IMR-90 (cell line): ENCODE measurements at regions not wholly inside any gene's neighbourhood (a gene's known extent, or its start where the extent isn't known, plus 50 kb on each side); places are given as distances from the start of the nearest gene placed in this dataset.

Experiments used
- ATAC-seq: fragments of 200-7000 bp; cut with Tn5 transposase; 2 replicates; pipeline ENCODE4 v1.9.1; 2020; ENCODE audit warnings: low read depth, mild to moderate bottlenecking, moderate library complexity
- BruUV-seq: library from RNA; stranded (reverse); fragments of 400-500 nt; replicated peaks from 2 replicates; lab custom pipeline; 2021; lab: Mats Ljungman, UMichigan
- CTCF ChIA-PET: fragments of 300-600 bp; formaldehyde crosslinking; extraction: SDS; loops from one replicate; lab custom pipeline; 2021; ENCODE audit warnings: antibody characterized with exemption; lab: Yijun Ruan, JAX
- POLR2A ChIA-PET: fragments of 300-600 bp; sonication (Branson Sonifier 250); formaldehyde crosslinking; loops from one replicate; lab custom pipeline; 2022; ENCODE audit warnings: antibody characterized with exemption; ENCODE audit not compliant: unreplicated experiment; lab: Charles Lee
- DNase-seq: peaks from one replicate; pipeline ENCODE4 v3.0.0; 2013
- H2AFZ ChIP-seq: replicated peaks from 2 replicates; pipeline ENCODE3; 2013; ENCODE audit warnings: low read length, mild to moderate bottlenecking; ENCODE audit not compliant: poor library complexity
- H2AK5ac ChIP-seq: 2 replicates; pipeline ENCODE4 v1.6.1; 2013; ENCODE audit warnings: low read depth, low read length, inconsistent platforms
- H2AK9ac ChIP-seq: replicated peaks from 2 replicates; pipeline ENCODE3; 2013; ENCODE audit warnings: mild to moderate bottlenecking, low read depth, low read length, moderate library complexity; ENCODE audit not compliant: poor library complexity
- H2BK120ac ChIP-seq: 2 replicates; pipeline ENCODE4 v1.6.1; 2013; ENCODE audit warnings: low read depth, low read length, inconsistent platforms
- H2BK15ac ChIP-seq: 3 replicates; pipeline ENCODE4 v1.6.1; 2013; ENCODE audit warnings: low read depth, low read length, inconsistent platforms
- H2BK20ac ChIP-seq: 2 replicates; pipeline ENCODE4 v1.6.1; 2013; ENCODE audit warnings: low read depth, mild to moderate bottlenecking, inconsistent platforms, low read length, moderate library complexity
- H2BK5ac ChIP-seq: 2 replicates; pipeline ENCODE4 v1.6.1; 2013; ENCODE audit warnings: mild to moderate bottlenecking, low read depth, low read length, inconsistent platforms; ENCODE audit not compliant: poor library complexity, severe bottlenecking
- H3K14ac ChIP-seq: replicated peaks from 2 replicates; pipeline ENCODE4 v1.6.1; 2013; ENCODE audit warnings: low read depth, low read length, inconsistent platforms
- H3K18ac ChIP-seq: 2 replicates; pipeline ENCODE4 v1.6.1; 2013; ENCODE audit warnings: low read depth, low read length, control low read depth
- H3K23ac ChIP-seq: 2 replicates; pipeline ENCODE4 v1.6.1; 2013; ENCODE audit warnings: low read depth, low read length, inconsistent platforms
- H3K27ac ChIP-seq: 2 replicates; pipeline ENCODE4 v1.5.1; 2013; ENCODE audit warnings: mild to moderate bottlenecking, control low read depth, low read length; ENCODE audit not compliant: insufficient read depth
- H3K27me3 ChIP-seq: 2 replicates; pipeline ENCODE4 v1.6.1; 2013; ENCODE audit warnings: low read length; ENCODE audit not compliant: control insufficient read depth, insufficient read depth
- H3K36me3 ChIP-seq: 2 replicates; pipeline ENCODE4 v1.6.1; 2013; ENCODE audit warnings: low read length, mixed read lengths; ENCODE audit not compliant: control insufficient read depth, insufficient read depth
- H3K4ac ChIP-seq: 2 replicates; pipeline ENCODE4 v1.6.1; 2013; ENCODE audit warnings: low read depth, low read length, inconsistent platforms
- H3K4me1 ChIP-seq: 2 replicates; pipeline ENCODE4 v1.6.1; 2013; ENCODE audit warnings: low read length, mixed read lengths; ENCODE audit not compliant: control insufficient read depth, insufficient read depth
- H3K4me2 ChIP-seq: 2 replicates; pipeline ENCODE4 v1.6.1; 2013; ENCODE audit warnings: low read depth, mild to moderate bottlenecking, control low read depth, low read length, moderate library complexity
- H3K4me3 ChIP-seq: 2 replicates; pipeline ENCODE4 v1.5.1; 2013; ENCODE audit warnings: low read depth, mild to moderate bottlenecking, control low read depth, low read length, moderate library complexity; ENCODE audit not compliant: insufficient read depth
- H3K56ac ChIP-seq: 2 replicates; pipeline ENCODE4 v1.6.1; 2013; ENCODE audit warnings: low read length, inconsistent platforms; ENCODE audit not compliant: insufficient read depth; ENCODE audit errors: extremely low read depth
- H3K79me1 ChIP-seq, 2 experiments: 2 replicates each; pipeline ENCODE4 v1.6.1; 2013; ENCODE audit warnings: low read length in 2 of 2, inconsistent platforms in 1 of 2, low read depth in 1 of 2
- H3K9ac ChIP-seq: 2 replicates; pipeline ENCODE4 v1.6.1; 2013; ENCODE audit warnings: low read depth, low read length, control low read depth
- H3K9me1 ChIP-seq: 2 replicates; pipeline ENCODE4 v1.6.1; 2013; ENCODE audit warnings: low read length, inconsistent platforms; ENCODE audit not compliant: insufficient read depth
- H3K9me3 ChIP-seq: 2 replicates; pipeline ENCODE4 v1.6.1; 2013; ENCODE audit warnings: low read length; ENCODE audit not compliant: control insufficient read depth, insufficient read depth
- H4K20me1 ChIP-seq: 2 replicates; pipeline ENCODE4 v1.6.1; 2013; ENCODE audit warnings: low read length, inconsistent platforms; ENCODE audit not compliant: insufficient read depth
- H4K5ac ChIP-seq: 2 replicates; pipeline ENCODE4 v1.6.1; 2013; ENCODE audit warnings: mild to moderate bottlenecking, low read depth, low read length, control low read depth
- H4K8ac ChIP-seq, 2 experiments: 2 replicates each; pipeline ENCODE4 v1.6.1; 2013; ENCODE audit warnings: low read depth in 2 of 2, low read length in 2 of 2, control low read depth in 1 of 2, inconsistent platforms in 1 of 2
- H4K91ac ChIP-seq: 2 replicates; pipeline ENCODE4 v1.6.1; 2013; ENCODE audit warnings: low read depth, low read length, inconsistent platforms; ENCODE audit not compliant: insufficient read depth
- BHLHE40 ChIP-seq: fragments of 150-350 bp; IDR thresholded peaks from 2 replicates; pipeline ENCODE4 v1.6.1; 2016; ENCODE audit warnings: mild to moderate bottlenecking, low read depth, low read length
- POLR2A ChIP-seq: IDR thresholded peaks from 2 replicates; pipeline ENCODE4 v1.6.1; 2012; ENCODE audit warnings: mild to moderate bottlenecking, low read depth, low read length
- SMC3 ChIP-seq: fragments of 150-350 bp; IDR thresholded peaks from 2 replicates; pipeline ENCODE4 v1.6.1; 2016; ENCODE audit warnings: low read depth, mild to moderate bottlenecking, antibody characterized with exemption, low read length, moderate library complexity
- WGBS, 2 experiments: methylation state at CpG; one replicate each; pipeline versions ENCODE4 v1.1.5 to v1.1.7; 2013; ENCODE audit warnings: missing lambda C conversion rate in 2 of 2; ENCODE audit not compliant: insufficient read length in 1 of 2; ENCODE audit errors: extremely low coverage in 2 of 2; 5-methylcytosine and 5-hydroxymethylcytosine counted together
- dilution Hi-C: fragments of 300-500 bp; cut with HindIII; formaldehyde crosslinking; loops from one replicate; pipeline ENCODE4 v1.14.3; 2018; ENCODE audit warnings: low sequenced_read_pairs; ENCODE audit not compliant: unreplicated experiment
- in situ Hi-C: fragments of 300-500 bp; cut with MboI; formaldehyde crosslinking; loops from 3 replicates; pipeline ENCODE4 v1.14.3; 2019; ENCODE audit warnings: low sequenced_read_pairs, inconsistent platforms, mixed read lengths
- intact Hi-C: fragments of 100-400 bp; cut with micrococcal nuclease; formaldehyde crosslinking; loops from 2 replicates; pipeline ENCODE4 v1.10.0; 2022
- TF ChIP-seq, protein P1 (sequence below): conservative IDR thresholded peaks from 2 replicates; pipeline ENCODE4 v1.5.1; 2012; ENCODE audit warnings: mild to moderate bottlenecking, low read depth, low read length, improper control_type of control experiment

DNA sequence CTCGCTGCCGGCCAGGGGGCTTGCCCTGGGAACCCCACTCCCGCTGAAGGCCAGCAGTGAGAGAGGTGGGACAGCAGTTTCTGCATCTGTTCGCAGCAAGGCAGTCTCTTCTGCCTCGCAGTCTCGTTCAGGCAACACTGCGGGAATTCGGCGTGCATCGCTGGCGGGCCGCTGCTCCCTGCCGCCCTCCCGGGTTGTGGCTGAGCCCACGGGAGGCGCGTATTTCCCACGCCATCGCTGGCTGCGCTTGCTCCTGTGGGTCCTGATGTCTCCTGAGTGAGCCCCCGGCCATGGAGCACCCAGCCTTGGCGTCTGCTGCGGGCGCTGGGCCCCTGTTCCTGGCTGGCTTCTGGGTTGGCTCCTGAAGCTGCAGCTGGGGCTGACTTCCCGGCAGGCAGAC is 227.9 kb downstream of the TEX29 start:
- intact Hi-C loops: no loop called here
- Histone ChIP-seq H2BK120ac (no peak overlapping the region), H2BK20ac (no peak overlapping the region), H4K91ac (no peak overlapping the region), H3K4me2 (no peak overlapping the region), H2AFZ (no peak overlapping the region), H2AK9ac (no peak overlapping the region), H3K27me3 (no peaks in the 10 kb centered on the region), H3K4me1 (no peaks in the 10 kb centered on the region), H2AK5ac (no peak overlapping the region), H3K9ac (no peak overlapping the region), H3K14ac (no peak overlapping the region), H2BK5ac (no peak overlapping the region), H4K5ac (no peak overlapping the region), H3K23ac (no peak overlapping the region), H3K79me1 (no peaks in the 10 kb centered on the region), H3K56ac (no peak overlapping the region), H4K20me1 (no peaks in the 10 kb centered on the region), H3K18ac (no peak overlapping the region), H4K8ac (no peak overlapping the region), H3K4ac (no peak overlapping the region), H3K9me3 (peaks cover 39% of the 10 kb centered on the region), H3K9me1 (no peaks in the 10 kb centered on the region), H3K36me3 (no peaks in the 10 kb centered on the region), H3K4me3 (no peak overlapping the region), H2BK15ac (no peak overlapping the region), H3K27ac (no peak overlapping the region)
- ATAC-seq: no peak
- dilution Hi-C loops: no loop called here
- no peak for DNase-seq
- in situ Hi-C loops: no loop called here
- TF ChIP-seq POLR2A (no peak), BHLHE40 (no peak), SMC3 (no peak)
- TF ChIP-seq, protein P1, sequence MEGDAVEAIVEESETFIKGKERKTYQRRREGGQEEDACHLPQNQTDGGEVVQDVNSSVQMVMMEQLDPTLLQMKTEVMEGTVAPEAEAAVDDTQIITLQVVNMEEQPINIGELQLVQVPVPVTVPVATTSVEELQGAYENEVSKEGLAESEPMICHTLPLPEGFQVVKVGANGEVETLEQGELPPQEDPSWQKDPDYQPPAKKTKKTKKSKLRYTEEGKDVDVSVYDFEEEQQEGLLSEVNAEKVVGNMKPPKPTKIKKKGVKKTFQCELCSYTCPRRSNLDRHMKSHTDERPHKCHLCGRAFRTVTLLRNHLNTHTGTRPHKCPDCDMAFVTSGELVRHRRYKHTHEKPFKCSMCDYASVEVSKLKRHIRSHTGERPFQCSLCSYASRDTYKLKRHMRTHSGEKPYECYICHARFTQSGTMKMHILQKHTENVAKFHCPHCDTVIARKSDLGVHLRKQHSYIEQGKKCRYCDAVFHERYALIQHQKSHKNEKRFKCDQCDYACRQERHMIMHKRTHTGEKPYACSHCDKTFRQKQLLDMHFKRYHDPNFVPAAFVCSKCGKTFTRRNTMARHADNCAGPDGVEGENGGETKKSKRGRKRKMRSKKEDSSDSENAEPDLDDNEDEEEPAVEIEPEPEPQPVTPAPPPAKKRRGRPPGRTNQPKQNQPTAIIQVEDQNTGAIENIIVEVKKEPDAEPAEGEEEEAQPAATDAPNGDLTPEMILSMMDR: no peak
- POLR2A ChIA-PET: no interaction called here
- 72% methylated on average over 7 of the region's 25 CpGs; no CpG with 5 or more reads in 1 of the 2 experiments for WGBS, 2 experiments
- no TSS peak for BruUV-seq
- CTCF ChIA-PET: no interaction called here
